Omental fat pad (tissue), 3 donors: ENCODE measurements at regions not wholly inside any gene's neighbourhood (a gene's known extent, or its start where the extent isn't known, plus 50 kb on each side); places are given as distances from the start of the nearest gene placed in this dataset.
"Not testable (repeated sequence)": the region's sequence is repeated elsewhere in the genome, so short reads cannot be mapped to it uniquely, and the experiment has no call there.

Experiments used
- ATAC-seq: fragments of 150-250 bp; one replicate; pipeline ENCODE4 v1.9.1; 2016; ENCODE audit warnings: mild to moderate bottlenecking, moderate library complexity; ENCODE audit not compliant: low FRiP score
- DNase-seq: peaks from one replicate; pipeline ENCODE4 v3.0.0-alpha.2; 2019; ENCODE audit warnings: low spot score
- CTCF ChIP-seq, 3 donors: fragments of 450-650 bp; IDR thresholded peaks; one replicate each; pipeline ENCODE4 v1.5.1; 2016 to 2017; ENCODE audit warnings: antibody characterized with exemption in 3 of 3, mild to moderate bottlenecking in 3 of 3, moderate library complexity in 2 of 3

DNA sequence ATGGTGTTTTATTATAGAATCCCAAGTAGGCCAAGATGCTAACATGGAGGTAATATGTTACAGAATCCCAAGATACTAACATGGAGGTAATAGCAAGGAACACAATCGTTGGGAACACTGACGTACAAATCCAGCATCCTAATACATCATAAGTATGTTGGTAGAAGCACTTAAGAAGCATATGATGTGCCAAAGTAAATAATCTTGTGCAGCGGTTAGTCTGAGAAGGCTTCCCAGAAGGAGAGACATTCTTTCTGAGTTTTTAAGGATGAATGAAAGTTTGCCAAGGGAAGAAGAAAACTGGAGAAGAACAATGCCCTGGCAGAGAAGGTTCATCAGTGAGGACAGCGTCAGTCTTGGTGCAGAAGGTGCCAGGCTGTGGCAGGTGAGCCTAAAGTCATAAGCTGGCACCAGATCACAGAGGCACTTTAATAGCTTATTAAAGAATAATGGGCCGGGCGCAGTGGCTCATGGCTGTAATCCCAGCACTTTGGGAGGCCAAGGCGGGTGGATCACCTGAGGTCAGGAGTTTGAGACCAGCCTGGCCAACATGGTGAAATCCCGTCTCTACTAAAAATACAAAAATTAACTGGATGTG lies 294.5 kb upstream of the PIK3R1 start:
- DNase-seq (no peak), ATAC-seq (no peak)
- TF ChIP-seq CTCF (IDR thresholded peaks at IDR 0.05): no peak

- not testable (repeated sequence) for DNase-seq, ATAC-seq
These were observed 296.0 kb upstream of the PIK3R1 start for GRCh38 chr5:67919532-67919931.

DNA sequence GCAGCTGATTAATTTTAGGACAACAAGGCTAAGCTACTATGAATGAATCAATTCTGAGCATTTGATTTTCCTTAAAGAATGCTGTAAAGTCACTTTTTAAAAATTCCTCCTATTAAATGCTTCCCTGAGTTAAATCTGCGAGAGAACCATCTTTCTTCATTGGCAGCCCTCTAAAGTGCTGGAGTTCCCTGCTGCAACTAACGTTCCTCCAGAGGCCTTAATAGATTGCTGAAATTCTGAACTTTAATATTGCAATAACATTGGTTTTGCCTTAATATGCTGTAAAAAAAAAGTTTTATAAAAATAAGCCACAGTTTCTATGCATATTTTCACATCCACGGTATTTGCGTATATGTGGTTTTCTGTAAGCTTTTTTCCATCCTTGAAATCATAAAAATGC lies 298.0 kb upstream of the PIK3R1 start:
- ATAC-seq: no peak
- DNase-seq: no peak
- no peak for TF ChIP-seq CTCF (IDR thresholded peaks at IDR 0.05)

GRCh38 chr5:67910546-67910945 lies 305.0 kb upstream of the PIK3R1 start:
- ATAC-seq (no peak), DNase-seq (no peak)
- no peak for TF ChIP-seq CTCF (IDR thresholded peaks at IDR 0.05)

DNA sequence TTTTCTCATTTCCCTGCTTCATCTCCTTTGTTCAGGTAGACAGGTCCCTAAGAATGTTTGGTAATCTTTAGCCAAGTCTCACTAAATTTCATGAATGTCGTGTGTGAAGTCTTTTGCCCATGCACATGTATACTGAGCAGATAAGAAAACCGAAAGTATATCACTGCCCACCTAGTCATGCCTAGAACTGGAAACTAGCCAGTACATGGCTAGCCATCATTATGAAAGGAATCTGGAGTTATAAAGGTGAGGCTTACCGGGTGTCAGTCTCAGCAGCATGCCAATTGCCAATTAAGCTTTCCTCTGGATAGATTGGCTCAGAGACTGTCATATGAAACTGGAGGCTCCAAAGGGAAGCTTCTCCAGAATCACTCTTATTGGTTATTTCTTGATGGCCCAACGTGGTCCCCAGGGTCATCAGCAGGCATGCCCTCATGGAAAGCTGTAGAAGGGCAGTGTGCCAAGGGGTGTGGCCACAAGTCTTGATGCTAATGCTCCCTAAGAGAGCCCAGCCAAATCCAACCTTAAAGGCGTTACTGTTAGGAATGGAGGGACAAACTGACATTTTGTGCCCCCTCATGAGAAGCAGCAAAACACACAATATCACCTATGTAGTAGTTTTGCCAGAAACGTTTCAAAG lies 307.3 kb upstream of the PIK3R1 start:
- peak; percentile 32 for ATAC-seq
- DNase-seq: no peak
- no peak for TF ChIP-seq CTCF (IDR thresholded peaks at IDR 0.05)

DNA sequence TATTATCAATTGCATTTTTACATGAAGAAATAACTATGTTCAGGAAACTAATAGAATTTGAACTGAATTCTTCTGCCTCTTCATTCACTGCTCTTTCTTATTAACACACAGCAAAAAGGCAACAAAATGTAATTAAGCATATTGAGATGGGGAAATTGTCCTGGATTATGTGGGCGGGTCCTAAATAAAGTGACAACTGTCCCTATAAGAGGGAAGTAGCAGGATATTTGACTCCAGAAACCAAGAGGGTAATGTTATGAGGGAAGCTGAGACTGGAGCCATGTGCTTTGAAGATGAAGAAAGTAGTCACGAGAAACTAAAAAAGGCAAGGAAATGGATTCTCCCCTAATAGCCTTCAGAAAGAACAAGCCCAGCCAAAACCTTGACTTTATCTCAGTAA lies 311.2 kb upstream of the PIK3R1 start:
- TF ChIP-seq CTCF (IDR thresholded peaks at IDR 0.05): no peak
- no peak for ATAC-seq
- DNase-seq: no peak

GRCh38 chr5:67903656-67904055 lies 311.9 kb upstream of the PIK3R1 start:
- DNase-seq (no peak), ATAC-seq (no peak)
- TF ChIP-seq CTCF (IDR thresholded peaks at IDR 0.05): no peak
